ENCODE measurements at regions not wholly inside any gene's neighbourhood (a gene's known extent, or its start where the extent isn't known, plus 50 kb on each side); places are given as distances from the start of the nearest gene placed in this dataset.

GRCh38 chr10:117462424-117462792, 80.1 kb upstream of the EMX2 start:
- no TSS peak for BruUV-seq (replicated peaks)
- H3K9me3 Mint-ChIP-seq (ENCODE audit: unreplicated experiment) = no peaks in the 10 kb centered on the region
- no peaks in the 10 kb centered on the region for H3K36me3 Mint-ChIP-seq (ENCODE audit: insufficient read depth, unreplicated experiment)
- ChIA-PET CTCF (interaction anchor here (0.9 to 2.2 kb wide), 8 partner anchors 12 to 246 kb away, joined by 4 to 15 read pairs (median 6); no protein-coding TSS in a partner anchor), POLR2A (interaction anchor here (0.7 to 2.5 kb wide), 14 partner anchors 9 to 292 kb away, joined by 3 to 20 read pairs (median 6); no protein-coding TSS in a partner anchor)
- no peaks in the 10 kb centered on the region for H3K27me3 Mint-ChIP-seq (ENCODE audit: insufficient read depth, unreplicated experiment)
- no peak for DNase-seq (ENCODE audit: unreplicated experiment)
- intact Hi-C loops (cut with micrococcal nuclease) = loop anchor here (1.0 kb wide), 1 partner anchor 20 kb away; no protein-coding TSS in a partner anchor
- H3K4me1 Mint-ChIP-seq (ENCODE audit: insufficient read depth, unreplicated experiment) = peaks cover 13% of the 10 kb centered on the region
- TF ChIP-seq, protein P1, sequence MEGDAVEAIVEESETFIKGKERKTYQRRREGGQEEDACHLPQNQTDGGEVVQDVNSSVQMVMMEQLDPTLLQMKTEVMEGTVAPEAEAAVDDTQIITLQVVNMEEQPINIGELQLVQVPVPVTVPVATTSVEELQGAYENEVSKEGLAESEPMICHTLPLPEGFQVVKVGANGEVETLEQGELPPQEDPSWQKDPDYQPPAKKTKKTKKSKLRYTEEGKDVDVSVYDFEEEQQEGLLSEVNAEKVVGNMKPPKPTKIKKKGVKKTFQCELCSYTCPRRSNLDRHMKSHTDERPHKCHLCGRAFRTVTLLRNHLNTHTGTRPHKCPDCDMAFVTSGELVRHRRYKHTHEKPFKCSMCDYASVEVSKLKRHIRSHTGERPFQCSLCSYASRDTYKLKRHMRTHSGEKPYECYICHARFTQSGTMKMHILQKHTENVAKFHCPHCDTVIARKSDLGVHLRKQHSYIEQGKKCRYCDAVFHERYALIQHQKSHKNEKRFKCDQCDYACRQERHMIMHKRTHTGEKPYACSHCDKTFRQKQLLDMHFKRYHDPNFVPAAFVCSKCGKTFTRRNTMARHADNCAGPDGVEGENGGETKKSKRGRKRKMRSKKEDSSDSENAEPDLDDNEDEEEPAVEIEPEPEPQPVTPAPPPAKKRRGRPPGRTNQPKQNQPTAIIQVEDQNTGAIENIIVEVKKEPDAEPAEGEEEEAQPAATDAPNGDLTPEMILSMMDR (IDR thresholded peaks at IDR 0.05; ENCODE audit: unreplicated experiment) = no peak
- no peak overlapping the region for H3K4me3 Mint-ChIP-seq (ENCODE audit: unreplicated experiment)
- peak overlapping the region; percentile 23 for H3K27ac Mint-ChIP-seq (ENCODE audit: low read depth, unreplicated experiment)

DNA sequence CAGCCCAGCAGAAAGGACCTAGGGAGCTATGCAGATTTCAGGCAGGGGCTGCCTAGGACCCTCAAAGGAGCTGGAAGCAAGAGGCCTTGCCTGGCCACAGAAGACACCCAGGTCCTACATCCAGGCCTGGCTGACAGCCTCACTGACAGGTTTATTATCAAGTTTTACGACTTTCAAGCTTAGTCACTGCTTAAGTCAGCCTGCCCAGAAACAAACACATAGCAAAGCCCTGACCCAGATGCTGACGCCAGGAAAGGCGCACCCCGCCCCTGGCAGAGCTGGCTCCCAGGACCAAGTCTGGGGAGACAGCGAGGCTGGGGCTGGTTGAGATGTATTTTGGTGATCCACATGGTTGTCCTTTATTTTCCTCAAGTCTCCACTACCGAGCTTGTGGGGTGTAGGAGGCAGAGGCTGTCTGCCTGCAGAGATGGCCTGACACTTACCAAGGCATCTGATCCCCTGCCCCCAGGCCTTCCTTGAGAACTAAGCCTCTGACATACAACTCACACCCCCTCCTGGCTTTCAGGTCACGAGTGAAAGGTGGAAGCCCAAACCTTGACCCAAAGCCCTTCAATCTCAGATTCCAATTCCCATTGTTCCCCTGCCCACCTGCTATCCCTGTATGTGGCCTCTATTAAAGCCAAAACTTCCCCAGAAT, 80.7 kb upstream of the EMX2 start:
- ChIA-PET POLR2A (interaction anchor here (0.6 to 2.5 kb wide), 16 partner anchors 9 to 908 kb away, joined by 3 to 20 read pairs (median 5); no protein-coding TSS in a partner anchor), CTCF (interaction anchor here (0.6 to 2.2 kb wide), 10 partner anchors 12 to 246 kb away, joined by 3 to 15 read pairs (median 6); no protein-coding TSS in a partner anchor)
- Mint-ChIP-seq H3K4me1 (ENCODE audit: insufficient read depth, unreplicated experiment) (peaks cover 13% of the 10 kb centered on the region), H3K27me3 (ENCODE audit: insufficient read depth, unreplicated experiment) (no peaks in the 10 kb centered on the region), H3K36me3 (ENCODE audit: insufficient read depth, unreplicated experiment) (no peaks in the 10 kb centered on the region), H3K9me3 (ENCODE audit: unreplicated experiment) (no peaks in the 10 kb centered on the region), H3K4me3 (ENCODE audit: unreplicated experiment) (no peak overlapping the region), H3K27ac (ENCODE audit: low read depth, unreplicated experiment) (peak overlapping the region; percentile 23)
- TF ChIP-seq, protein P1 (IDR thresholded peaks at IDR 0.05; ENCODE audit: unreplicated experiment) = no peak
- peak; percentile 91 for DNase-seq (ENCODE audit: unreplicated experiment)
- no TSS peak for BruUV-seq (replicated peaks)
- intact Hi-C loops (cut with micrococcal nuclease) = loop anchor here (1.0 kb wide), 1 partner anchor 20 kb away; no protein-coding TSS in a partner anchor

- Mint-ChIP-seq H3K4me3 (ENCODE audit: unreplicated experiment) (no peak overlapping the region), H3K27ac (ENCODE audit: low read depth, unreplicated experiment) (peak overlapping the region; percentile 23), H3K36me3 (ENCODE audit: insufficient read depth, unreplicated experiment) (no peaks in the 10 kb centered on the region), H3K9me3 (ENCODE audit: unreplicated experiment) (no peaks in the 10 kb centered on the region), H3K27me3 (ENCODE audit: insufficient read depth, unreplicated experiment) (no peaks in the 10 kb centered on the region), H3K4me1 (ENCODE audit: insufficient read depth, unreplicated experiment) (peaks cover 13% of the 10 kb centered on the region)
- ChIA-PET POLR2A (interaction anchor here (0.6 to 2.5 kb wide), 16 partner anchors 9 to 909 kb away, joined by 3 to 20 read pairs (median 5); no protein-coding TSS in a partner anchor), CTCF (interaction anchor here (0.6 to 2.2 kb wide), 13 partner anchors 9 to 338 kb away, joined by 3 to 15 read pairs (median 5); no protein-coding TSS in a partner anchor)
- TF ChIP-seq, protein P1 (IDR thresholded peaks at IDR 0.05; ENCODE audit: unreplicated experiment) = no peak
- no peak for DNase-seq (ENCODE audit: unreplicated experiment)
- no TSS peak for BruUV-seq (replicated peaks)
- intact Hi-C loops (cut with micrococcal nuclease) = no loop called here
Observed at GRCh38 chr10:117460846-117461765, 81.4 kb upstream of the EMX2 start.

DNA sequence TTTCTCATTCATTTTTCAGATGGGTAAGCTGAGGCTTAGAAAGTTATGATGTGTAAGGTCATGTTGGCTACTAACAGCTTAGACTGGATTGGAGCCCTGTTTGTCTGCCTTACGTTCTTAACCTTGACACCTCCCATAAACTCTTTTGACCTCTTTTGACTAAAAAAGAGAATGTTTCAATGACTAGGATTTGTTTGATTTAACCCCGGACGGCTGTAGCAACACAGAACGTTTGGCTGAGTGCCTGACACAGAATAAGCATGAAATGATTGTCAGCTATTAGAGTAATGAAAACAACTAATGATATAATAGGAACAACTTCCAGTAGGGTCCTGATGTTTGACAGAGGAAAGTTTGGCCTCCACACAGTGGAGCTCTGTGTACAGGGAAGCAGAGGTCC, 83.3 kb upstream of the PDZD8 start:
- CTCF ChIA-PET = interaction anchor here (1.1 to 2.9 kb wide), 3 partner anchors 16 to 44 kb away, joined by 4 to 14 read pairs (median 9); no protein-coding TSS in a partner anchor
- peaks cover 20% of the 10 kb centered on the region for H3K4me1 Mint-ChIP-seq (ENCODE audit: insufficient read depth, unreplicated experiment)
- intact Hi-C loops (cut with micrococcal nuclease) = no loop called here

More for the DNA sequence above, 83.3 kb upstream of the PDZD8 start:
- TF ChIP-seq, protein P1 (IDR thresholded peaks at IDR 0.05; ENCODE audit: unreplicated experiment) = no peak
- H3K27me3 Mint-ChIP-seq (ENCODE audit: insufficient read depth, unreplicated experiment) = no peaks in the 10 kb centered on the region
- H3K27ac Mint-ChIP-seq (ENCODE audit: low read depth, unreplicated experiment) = no peak overlapping the region
- no TSS peak for BruUV-seq (replicated peaks)
- DNase-seq (ENCODE audit: unreplicated experiment) = no peak
- H3K4me3 Mint-ChIP-seq (ENCODE audit: unreplicated experiment) = no peak overlapping the region
- H3K9me3 Mint-ChIP-seq (ENCODE audit: unreplicated experiment) = no peaks in the 10 kb centered on the region
- no peaks in the 10 kb centered on the region for H3K36me3 Mint-ChIP-seq (ENCODE audit: insufficient read depth, unreplicated experiment)
- POLR2A ChIA-PET = no interaction called here

Measured in MCF 10A (cell line).